ENCODE measurements at regions not wholly inside any gene's neighbourhood (a gene's known extent, or its start where the extent isn't known, plus 50 kb on each side); places are given as distances from the start of the nearest gene placed in this dataset.

DNA sequence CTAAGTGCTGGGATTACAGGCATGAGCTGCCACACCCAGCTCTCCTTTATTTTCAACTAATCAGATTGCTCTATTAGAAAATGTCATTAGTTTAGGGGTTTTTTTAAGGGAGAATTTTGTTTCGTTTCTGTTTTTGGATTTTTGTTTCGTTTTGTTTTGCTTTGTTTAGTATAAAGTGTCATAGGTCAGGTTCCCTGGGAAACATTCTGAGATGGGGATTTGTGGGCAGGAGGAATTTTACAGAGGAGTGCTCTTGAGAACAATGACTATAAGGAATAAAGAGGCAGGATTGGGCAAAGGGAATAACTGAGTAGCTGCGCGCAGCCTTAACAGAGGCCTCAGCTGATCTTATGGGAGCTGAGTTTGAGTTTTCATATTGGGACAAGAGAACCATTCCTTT, 86.8 kb upstream of the NR2F2 start:
- no peak overlapping the region; the same call in 1 of the 2 replicates for H3K4me2 ChIP-seq (ENCODE audit: low read depth, low read length)
- no peaks in the 10 kb centered on the region for H3K9me3 ChIP-seq (replicated peaks; ENCODE audit: insufficient read depth, low read length)
- H3K4me3 ChIP-seq (ENCODE audit: low read length), result no peak overlapping the region
- no peaks in the 10 kb centered on the region for H4K20me1 ChIP-seq (ENCODE audit: insufficient read depth, low read length)
- H2AFZ ChIP-seq (ENCODE audit: low read length), result no peak overlapping the region
- H3K4me1 ChIP-seq (ENCODE audit: low read length), result no peaks in the 10 kb centered on the region
- H3K9ac ChIP-seq (ENCODE audit: low read length), result no peak overlapping the region
- no peak overlapping the region for H3K27ac ChIP-seq (ENCODE audit: low read length)
- no peaks in the 10 kb centered on the region for H3F3A ChIP-seq (ENCODE audit: insufficient read depth, low read length)
- no peak for DNase-seq
- H3K79me2 ChIP-seq (ENCODE audit: low read length), result no peaks in the 10 kb centered on the region
- H3K36me3 ChIP-seq (replicated peaks; ENCODE audit: insufficient read depth, low read length), result no peaks in the 10 kb centered on the region
- no peaks in the 10 kb centered on the region for H3K27me3 ChIP-seq (replicated peaks; ENCODE audit: insufficient read depth, low read length)
- no peaks in the 10 kb centered on the region for H3K9me2 ChIP-seq (replicated peaks; ENCODE audit: insufficient read depth, low read length)
- TF ChIP-seq, protein P1, sequence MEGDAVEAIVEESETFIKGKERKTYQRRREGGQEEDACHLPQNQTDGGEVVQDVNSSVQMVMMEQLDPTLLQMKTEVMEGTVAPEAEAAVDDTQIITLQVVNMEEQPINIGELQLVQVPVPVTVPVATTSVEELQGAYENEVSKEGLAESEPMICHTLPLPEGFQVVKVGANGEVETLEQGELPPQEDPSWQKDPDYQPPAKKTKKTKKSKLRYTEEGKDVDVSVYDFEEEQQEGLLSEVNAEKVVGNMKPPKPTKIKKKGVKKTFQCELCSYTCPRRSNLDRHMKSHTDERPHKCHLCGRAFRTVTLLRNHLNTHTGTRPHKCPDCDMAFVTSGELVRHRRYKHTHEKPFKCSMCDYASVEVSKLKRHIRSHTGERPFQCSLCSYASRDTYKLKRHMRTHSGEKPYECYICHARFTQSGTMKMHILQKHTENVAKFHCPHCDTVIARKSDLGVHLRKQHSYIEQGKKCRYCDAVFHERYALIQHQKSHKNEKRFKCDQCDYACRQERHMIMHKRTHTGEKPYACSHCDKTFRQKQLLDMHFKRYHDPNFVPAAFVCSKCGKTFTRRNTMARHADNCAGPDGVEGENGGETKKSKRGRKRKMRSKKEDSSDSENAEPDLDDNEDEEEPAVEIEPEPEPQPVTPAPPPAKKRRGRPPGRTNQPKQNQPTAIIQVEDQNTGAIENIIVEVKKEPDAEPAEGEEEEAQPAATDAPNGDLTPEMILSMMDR (IDR thresholded peaks at IDR 0.05; ENCODE audit: low read length), result no peak
- TF ChIP-seq EZH2phosphoT487 (IDR thresholded peaks at IDR 0.05; ENCODE audit: low read length), result no peak
- TF ChIP-seq EZH2 (optimal IDR thresholded peaks at IDR 0.05; ENCODE audit: low read depth, low read length), result no peak

DNA sequence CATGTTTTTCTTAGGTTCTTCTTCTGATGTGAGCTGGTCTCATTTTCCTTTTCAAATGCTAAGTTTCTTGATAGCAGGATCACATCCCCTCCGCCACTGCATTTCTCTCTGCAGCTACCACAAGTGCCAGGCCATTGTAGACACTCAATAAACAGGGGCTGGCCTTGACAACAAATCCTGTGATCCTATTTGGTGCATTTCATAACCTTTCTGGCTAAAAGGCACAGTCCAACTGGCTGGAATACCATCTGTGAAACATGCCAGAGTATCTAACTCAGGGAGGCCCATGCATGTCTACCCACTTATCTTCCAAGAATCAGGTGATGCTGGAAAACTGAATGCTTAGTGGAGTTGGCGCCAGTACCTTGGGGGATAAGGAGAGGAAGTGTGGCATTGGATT, 85.2 kb upstream of the NR2F2 start:
- no peaks in the 10 kb centered on the region for H3K36me3 ChIP-seq (replicated peaks; ENCODE audit: insufficient read depth, low read length)
- H3K4me2 ChIP-seq (ENCODE audit: low read depth, low read length), result no peak overlapping the region
- no peaks in the 10 kb centered on the region for H3K27me3 ChIP-seq (replicated peaks; ENCODE audit: insufficient read depth, low read length)
- TF ChIP-seq EZH2 (optimal IDR thresholded peaks at IDR 0.05; ENCODE audit: low read depth, low read length) (no peak), EZH2phosphoT487 (IDR thresholded peaks at IDR 0.05; ENCODE audit: low read length) (no peak)
- TF ChIP-seq, protein P1 (IDR thresholded peaks at IDR 0.05; ENCODE audit: low read length), result no peak
- no peak overlapping the region for H2AFZ ChIP-seq (ENCODE audit: low read length)
- no peaks in the 10 kb centered on the region for H3K4me1 ChIP-seq (ENCODE audit: low read length)
- no peaks in the 10 kb centered on the region for H3K9me2 ChIP-seq (replicated peaks; ENCODE audit: insufficient read depth, low read length)
- no peak overlapping the region for H3K9ac ChIP-seq (ENCODE audit: low read length)
- no peaks in the 10 kb centered on the region for H4K20me1 ChIP-seq (ENCODE audit: insufficient read depth, low read length)
- H3K4me3 ChIP-seq (ENCODE audit: low read length), result no peak overlapping the region
- no peaks in the 10 kb centered on the region for H3F3A ChIP-seq (ENCODE audit: insufficient read depth, low read length)
- no peaks in the 10 kb centered on the region for H3K9me3 ChIP-seq (replicated peaks; ENCODE audit: insufficient read depth, low read length)
- no peak overlapping the region for H3K27ac ChIP-seq (ENCODE audit: low read length)
- DNase-seq, result no peak
- no peaks in the 10 kb centered on the region for H3K79me2 ChIP-seq (ENCODE audit: low read length)

DNA sequence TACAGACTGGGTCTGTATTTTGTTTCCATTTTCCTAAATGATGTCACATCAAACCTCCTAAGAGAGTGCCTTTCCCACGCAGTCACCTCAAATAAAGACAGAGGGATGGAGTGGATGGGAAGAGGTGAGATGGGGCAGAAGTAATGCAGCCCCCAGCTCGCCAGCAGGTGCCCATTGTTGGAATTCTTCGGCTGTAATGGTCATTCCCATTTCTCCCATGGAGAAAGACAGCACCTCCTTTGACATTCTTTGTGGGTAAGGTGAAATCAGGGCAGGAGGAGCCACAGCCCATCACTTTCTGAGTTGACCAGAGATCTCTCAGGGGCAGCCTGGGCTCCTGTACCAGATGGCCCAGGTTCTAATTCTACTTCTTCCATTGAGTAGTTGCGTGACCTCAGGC, 84.4 kb upstream of the NR2F2 start:
- H3K4me3 ChIP-seq (ENCODE audit: low read length), result no peak overlapping the region
- no peaks in the 10 kb centered on the region for H3F3A ChIP-seq (ENCODE audit: insufficient read depth, low read length)
- H3K4me1 ChIP-seq (ENCODE audit: low read length), result no peaks in the 10 kb centered on the region
- no peaks in the 10 kb centered on the region for H3K79me2 ChIP-seq (ENCODE audit: low read length)
- no peak overlapping the region for H3K27ac ChIP-seq (ENCODE audit: low read length)
- no peak overlapping the region for H3K4me2 ChIP-seq (ENCODE audit: low read depth, low read length)
- no peaks in the 10 kb centered on the region for H3K9me2 ChIP-seq (replicated peaks; ENCODE audit: insufficient read depth, low read length)
- H3K36me3 ChIP-seq (replicated peaks; ENCODE audit: insufficient read depth, low read length), result no peaks in the 10 kb centered on the region
- no peak overlapping the region for H2AFZ ChIP-seq (ENCODE audit: low read length)
- H4K20me1 ChIP-seq (ENCODE audit: insufficient read depth, low read length), result no peaks in the 10 kb centered on the region
- no peak for DNase-seq
- no peaks in the 10 kb centered on the region for H3K9me3 ChIP-seq (replicated peaks; ENCODE audit: insufficient read depth, low read length)
- no peaks in the 10 kb centered on the region for H3K27me3 ChIP-seq (replicated peaks; ENCODE audit: insufficient read depth, low read length)
- no peak overlapping the region for H3K9ac ChIP-seq (ENCODE audit: low read length)
- TF ChIP-seq EZH2 (optimal IDR thresholded peaks at IDR 0.05; ENCODE audit: low read depth, low read length) (no peak), EZH2phosphoT487 (IDR thresholded peaks at IDR 0.05; ENCODE audit: low read length) (no peak)
- TF ChIP-seq, protein P1 (IDR thresholded peaks at IDR 0.05; ENCODE audit: low read length), result no peak

Measured in MM.1S (cell line).